NCI-H748 (cell line): ENCODE measurements at regions not wholly inside any gene's neighbourhood (a gene's known extent, or its start where the extent isn't known, plus 50 kb on each side); places are given as distances from the start of the nearest gene placed in this dataset.

ENCODE experiments used
- DNase-seq: peaks from one replicate; lab custom pipeline; 2025; ENCODE audit not compliant: unreplicated experiment; lab: John Stamatoyannopoulos, UW

DNA sequence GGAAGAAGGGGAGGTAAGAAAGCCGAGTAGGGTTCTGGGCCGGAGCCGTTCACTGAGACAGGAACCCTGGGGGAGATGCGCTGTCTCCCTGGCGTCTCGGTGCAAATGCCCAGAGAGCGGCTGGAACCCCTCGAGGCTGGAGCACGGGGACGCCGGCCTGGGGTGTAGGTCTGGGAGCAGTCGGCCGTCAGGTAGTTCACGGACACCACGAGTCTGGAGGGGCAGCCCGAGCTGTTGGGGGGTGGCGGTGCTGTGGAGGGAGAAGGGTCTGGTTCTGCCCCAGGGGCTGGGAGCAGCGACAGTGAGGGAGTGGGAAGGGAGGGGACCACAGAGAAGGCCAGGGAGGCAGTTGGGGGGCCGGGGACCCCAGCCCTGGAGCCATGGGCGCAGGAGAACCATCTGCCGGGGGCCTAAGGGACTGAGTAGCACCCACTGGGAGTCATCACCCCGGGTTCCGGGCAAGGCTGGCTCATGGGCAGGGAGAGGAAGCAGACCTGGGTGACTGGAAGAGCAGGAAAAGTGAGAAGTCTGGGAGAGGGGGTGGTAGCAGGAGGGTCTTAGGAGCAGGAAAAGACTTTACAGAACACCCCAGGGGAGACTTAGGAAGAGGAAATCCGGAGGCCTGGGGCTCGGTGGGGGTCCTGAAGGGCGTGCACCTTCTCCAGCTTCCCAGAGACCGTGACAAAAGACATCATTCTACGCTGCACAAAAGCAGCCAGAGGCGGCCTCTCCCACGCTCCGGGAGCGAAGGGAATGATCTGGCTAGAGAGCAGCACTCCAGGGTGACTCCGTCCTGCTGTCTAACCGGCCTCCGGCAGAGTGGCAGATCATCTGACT lies 173.1 kb upstream of the SOX1 start:
- DNase-seq, result no peak

DNA sequence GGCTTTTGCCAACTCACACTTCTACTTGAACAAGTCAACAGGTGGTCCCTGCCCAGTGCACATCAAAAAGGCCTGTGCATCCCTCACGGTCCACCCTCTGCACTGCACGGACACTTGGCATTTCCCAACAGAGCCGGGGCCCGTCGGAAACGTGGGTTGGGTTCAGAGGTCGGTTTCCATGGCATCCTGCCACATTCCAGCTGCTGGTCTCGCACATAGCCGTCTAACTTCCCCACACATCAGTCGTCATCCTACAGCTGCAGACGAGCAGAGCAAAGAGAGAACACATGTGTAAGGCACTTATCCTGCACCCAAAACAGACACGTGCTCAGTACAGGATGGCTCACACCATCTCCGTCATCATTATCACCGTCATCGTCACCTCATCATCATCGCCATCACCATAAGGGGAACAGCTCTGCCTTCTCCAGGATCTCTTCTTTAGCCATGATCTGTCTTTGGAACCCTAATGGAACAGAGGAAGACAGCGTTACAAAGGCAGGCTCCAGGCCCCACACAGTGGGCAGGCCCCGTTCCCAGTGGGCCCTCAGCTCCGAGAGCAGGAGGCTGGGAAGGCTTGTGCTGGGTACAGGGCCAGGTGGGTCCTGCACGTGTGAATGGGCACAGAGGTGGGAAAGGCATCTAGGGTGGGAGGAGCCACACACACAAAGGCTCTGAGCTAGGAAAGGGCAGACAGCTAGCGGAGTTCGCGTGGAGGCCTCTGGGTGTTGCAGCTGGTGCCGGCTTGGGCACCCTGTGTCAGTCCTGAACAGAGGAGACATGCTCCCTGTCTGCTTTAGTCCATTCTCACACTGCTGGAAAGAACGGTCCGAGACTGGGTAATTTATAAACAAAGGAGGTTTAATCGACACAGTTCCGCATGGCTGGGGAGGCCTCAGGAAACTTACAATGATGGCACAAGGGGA lies 170.8 kb upstream of the SOX1 start:
- DNase-seq, result no peak

GRCh38 chr13:111897178-111897845 lies 169.6 kb upstream of the SOX1 start:
- no peak for DNase-seq

- DNase-seq, result no peak
These were observed 169.1 kb upstream of the SOX1 start for GRCh38 chr13:111897846-111898215.

- DNase-seq, result no peak
These were observed 167.8 kb upstream of the SOX1 start for GRCh38 chr13:111898956-111899713.

- DNase-seq, result no peak
These were observed 167.1 kb upstream of the SOX1 start for GRCh38 chr13:111899714-111900389.

DNA sequence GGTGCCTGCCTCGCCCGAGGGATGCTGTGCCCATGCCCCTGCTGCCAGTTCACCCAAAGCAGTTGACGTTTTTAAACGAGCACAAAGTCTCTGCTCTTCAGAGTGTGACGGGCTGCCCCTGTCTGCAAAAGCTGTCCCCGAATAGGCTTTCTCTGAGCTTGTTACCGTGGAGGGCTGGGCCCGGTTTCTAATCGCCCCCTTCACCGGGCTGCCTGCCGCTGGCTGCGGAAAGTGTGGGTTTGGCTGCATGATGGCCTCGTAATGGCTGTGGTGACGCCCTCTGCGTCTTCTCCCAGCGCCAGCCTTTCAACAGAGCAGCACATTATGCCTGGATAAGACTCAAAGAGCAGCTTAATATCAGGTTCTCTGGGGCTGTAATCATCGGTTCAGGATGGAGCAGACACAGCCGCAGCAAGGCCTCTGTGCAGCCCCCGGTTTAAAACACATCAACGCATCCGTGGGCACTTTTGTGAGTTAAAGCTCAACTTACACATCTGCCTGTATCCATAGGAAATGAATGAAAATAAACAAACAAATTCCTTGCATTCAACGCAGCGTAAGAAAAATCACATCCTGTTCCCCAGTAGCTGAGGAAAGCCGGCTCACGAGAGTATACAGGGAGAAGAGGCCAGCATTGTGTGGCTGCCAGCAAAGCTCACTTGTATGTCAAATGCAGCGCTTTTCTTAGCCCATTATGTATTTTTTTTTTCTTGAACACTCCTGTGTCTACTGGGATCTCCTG lies 166.4 kb upstream of the SOX1 start:
- no peak for DNase-seq

- DNase-seq, result no peak
These were observed 165.6 kb upstream of the SOX1 start for GRCh38 chr13:111901267-111901915.

GRCh38 chr13:111902726-111903125 lies 164.2 kb upstream of the SOX1 start:
- DNase-seq, result no peak

GRCh38 chr13:111903143-111903542 lies 163.8 kb upstream of the SOX1 start:
- no peak for DNase-seq

GRCh38 chr13:111904166-111904565 lies 162.8 kb upstream of the SOX1 start:
- no peak for DNase-seq

DNA sequence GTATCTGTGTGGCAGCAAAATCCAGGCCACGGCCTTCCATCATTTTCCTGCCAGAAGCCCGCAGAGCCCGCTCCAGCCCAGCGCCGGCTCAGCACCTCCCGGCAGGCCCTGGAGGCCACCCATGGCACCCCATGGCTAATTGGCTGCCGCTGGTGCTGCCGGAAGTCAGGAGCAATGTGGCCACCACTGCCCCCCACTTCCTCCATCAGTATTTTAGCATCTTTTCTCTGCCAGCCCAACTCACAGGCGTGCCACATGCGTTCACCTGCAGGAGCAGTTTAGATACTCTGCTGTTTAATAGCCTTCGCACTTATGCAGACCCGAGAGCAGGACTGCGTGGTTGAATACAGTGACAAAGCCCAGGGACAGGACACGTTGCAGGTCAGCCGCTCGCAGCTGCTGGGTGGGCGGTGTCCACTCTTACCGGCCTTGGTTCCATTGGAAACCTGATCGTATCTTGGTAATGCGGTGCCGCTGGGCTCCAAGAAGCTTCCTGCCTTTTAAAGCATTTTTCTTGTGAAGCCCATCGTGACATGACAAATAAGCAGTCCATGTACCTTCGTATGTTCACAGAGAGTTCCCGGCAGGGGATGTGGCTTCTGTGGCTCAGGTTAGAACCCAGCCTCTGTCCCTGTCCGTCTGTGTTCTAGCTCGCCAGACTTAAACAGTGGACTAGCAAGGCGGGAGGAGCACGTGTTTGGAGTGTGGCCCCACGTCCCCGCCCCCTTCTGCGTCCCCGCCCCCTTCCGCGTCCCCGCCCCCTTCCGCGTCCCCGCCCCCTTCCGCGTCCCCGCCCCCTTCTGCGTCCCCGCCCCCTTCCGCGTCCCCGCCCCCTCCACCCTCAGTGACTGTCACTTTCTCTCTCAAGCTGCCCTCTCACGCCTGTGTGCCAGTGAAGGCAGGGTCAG lies 162.0 kb upstream of the SOX1 start:
- DNase-seq, result no peak

- DNase-seq, result no peak
These were observed 161.4 kb upstream of the SOX1 start for GRCh38 chr13:111905609-111905945.

- no peak for DNase-seq
These were observed 160.6 kb upstream of the SOX1 start for GRCh38 chr13:111906306-111906705.

DNA sequence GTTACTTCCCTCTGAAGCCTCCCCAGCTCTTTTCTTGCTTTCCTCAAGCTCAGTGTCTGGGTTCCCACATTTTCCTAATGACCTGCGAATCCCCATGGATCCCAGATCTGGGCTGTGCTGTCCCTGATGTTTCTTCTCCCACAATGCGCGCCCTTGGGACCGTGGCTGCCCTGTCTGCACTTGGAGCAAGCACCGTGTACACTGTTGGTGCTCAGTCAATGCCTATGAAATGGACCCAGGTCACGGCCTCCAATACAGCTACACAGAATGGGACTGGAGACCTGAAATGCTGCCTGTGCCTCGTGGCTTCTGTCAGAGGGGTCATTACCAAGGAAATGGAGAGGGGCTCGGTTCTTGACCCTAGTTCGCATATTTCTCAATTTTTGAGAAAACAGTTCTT lies 160.1 kb upstream of the SOX1 start:
- no peak for DNase-seq

- DNase-seq, result no peak
These were observed 159.5 kb upstream of the SOX1 start for GRCh38 chr13:111907341-111907880.

GRCh38 chr13:111908361-111908760 lies 158.6 kb upstream of the SOX1 start:
- DNase-seq, result no peak

- no peak for DNase-seq
These were observed 158.0 kb upstream of the SOX1 start for GRCh38 chr13:111908981-111909380.
